ENCODE measurements at regions not wholly inside any gene's neighbourhood (a gene's known extent, or its start where the extent isn't known, plus 50 kb on each side); places are given as distances from the start of the nearest gene placed in this dataset.
"Not testable (repeated sequence)": the region's sequence is repeated elsewhere in the genome, so short reads cannot be mapped to it uniquely, and the experiment has no call there.

DNA sequence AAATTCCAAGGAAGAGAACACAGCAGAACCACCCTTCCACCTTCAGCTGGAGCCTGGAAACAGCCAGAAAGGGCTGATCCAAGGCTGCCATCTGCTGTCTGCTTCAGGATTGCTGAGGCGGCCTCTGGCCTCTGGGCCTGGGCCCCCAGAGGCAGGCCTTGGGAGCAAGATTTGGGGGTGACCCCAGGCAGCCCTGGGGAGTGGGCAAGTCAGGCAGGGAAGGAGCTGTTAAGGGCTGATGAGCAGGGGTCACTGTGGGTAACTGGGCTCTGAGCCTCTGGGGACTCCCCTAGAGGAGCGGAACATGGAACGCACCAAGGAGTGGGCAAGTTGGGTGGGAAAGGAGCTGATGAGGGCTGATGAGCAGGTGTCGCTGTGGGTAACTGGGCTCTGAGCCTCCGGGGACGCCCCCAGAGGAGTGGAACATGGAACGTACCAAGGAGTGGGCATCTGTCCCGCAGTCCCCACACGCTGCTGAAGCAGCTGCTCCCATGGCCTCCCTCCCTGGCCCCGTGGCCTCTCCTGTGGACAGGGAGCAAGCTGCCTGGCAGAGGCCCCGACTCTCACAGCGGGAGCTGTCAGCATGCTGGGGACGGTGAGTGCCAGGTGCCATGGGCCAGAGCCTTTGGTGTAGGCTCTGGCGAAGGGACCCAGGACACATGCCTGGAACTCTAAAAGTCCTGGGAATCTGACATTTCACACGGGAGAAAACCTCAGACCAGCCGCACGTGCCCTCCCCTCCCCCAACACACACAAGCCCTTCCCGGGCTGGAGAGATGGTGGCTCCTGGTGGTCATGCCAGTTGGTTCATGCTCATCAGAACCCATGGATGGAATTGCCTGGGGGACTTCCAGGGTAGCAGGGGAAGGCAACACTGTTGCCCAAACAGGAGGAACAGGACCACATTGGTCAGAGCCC lies 148.8 kb downstream of the NPIPB11 start:
- not testable (repeated sequence) for FAIRE-seq

DNA sequence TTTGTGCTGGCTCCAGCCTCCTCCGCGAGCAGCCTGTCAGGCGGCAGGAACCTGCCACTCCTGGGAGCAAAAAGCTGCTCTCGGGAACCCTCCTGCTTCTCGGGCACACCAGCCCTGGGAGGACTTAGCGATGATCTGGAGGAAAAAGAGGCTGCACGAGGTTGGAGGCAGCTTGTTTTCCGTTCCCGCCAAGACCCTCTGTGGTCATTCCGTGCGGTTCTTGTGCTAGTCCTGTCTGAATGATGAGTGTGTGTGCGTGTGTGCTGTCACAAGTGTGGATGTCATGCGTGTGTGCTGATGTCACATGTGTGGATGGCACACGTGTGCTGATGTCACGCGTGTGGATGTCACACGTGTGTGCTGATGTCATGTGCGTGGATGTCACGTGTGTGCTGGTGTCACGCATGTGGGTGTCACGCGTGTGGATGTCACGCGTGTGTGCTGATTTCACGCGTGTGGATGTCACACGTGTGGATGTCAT lies 150.0 kb downstream of the NPIPB11 start:
- no peak for FAIRE-seq

DNA sequence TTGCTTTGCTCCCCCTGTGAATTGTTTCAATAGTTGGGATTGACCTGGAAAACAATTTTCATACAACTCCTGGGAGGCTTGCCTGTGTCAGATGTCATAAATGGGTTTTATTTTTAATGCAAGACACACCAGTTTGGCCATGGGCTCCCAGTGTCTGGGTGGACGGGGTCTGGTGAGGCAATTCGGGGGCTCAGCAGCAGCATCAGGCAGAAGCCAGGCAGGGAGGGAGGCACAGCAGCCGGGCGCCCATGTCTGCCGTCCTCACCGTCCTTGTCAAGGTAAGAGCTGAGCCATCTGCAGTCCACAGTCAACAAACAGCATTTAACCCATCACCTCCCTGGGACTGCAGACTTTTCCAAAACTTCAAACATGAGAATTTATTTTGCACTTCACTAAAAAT lies 150.6 kb downstream of the NPIPB11 start:
- not testable (repeated sequence) for FAIRE-seq

- not testable (repeated sequence) for FAIRE-seq
These were observed 151.1 kb downstream of the NPIPB11 start for GRCh38 chr16:29255496-29255796.

DNA sequence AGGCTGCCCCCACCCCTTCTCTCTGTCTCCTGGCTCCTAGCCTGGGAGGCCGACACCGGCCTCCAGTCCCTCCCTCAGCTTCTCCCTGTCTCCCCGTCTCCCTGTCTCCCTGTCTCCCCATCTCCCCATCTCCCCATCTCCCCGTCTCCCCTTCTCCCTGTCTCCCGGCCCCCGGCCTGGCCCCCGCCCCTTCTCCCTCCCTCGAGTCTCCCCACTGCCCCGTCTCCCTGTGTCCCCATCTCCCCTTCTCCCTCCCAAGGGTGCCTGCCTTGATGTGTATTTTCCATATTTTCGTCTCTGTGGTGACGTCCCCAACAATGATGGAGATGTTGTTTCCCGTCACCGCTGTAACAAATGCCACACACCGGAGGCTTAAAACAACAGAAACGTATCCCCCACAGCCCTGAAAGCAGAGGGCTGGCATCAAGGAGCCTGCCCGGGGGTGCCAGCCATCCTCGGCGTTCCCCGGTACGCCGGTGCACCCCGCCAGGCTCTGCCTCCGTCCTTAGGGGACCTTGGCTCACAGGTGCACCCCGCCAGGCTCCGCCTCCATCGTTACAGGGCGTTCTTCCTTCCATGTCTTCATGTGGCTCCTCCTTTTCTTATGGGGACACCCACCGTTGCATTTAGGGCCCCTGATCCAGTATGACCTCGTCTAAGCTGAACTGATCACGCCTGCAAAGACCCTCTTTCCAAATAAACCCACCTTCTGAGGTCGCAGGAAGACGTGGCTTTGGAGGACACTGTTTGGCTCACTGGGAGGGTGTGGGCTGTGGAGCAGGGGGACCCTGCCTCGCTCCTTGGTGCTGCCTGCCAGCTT lies 151.6 kb downstream of the NPIPB11 start:
- no peak for FAIRE-seq

GRCh38 chr16:29253716-29254590 lies 152.6 kb downstream of the NPIPB11 start:
- FAIRE-seq, result not testable (repeated sequence)

DNA sequence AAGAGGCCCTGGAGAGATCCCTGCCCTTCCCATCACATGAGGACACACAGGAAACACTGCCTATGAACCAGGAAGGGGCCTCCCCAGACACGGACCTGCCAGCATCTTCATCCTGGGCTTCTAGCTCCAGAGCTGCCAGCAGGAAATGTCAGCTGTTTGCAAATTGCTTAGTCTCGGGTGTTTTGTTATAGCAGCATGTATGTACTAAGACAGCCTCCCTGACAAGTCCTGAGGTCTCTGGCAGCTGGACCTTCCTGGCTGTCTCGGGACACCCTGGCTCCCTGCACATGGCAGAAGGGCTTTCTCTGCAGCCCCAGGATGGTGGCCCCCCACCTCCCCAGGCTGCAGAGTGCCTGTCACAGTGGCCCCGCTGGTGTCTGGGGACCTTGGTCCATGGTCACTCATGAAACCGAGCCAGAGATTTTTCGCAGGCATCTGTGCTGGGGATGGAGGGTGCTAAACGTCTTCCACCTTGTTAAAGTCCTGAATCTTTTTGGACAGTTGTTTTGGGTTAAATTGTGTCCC lies 153.4 kb downstream of the NPIPB11 start:
- FAIRE-seq, result not testable (repeated sequence)

DNA sequence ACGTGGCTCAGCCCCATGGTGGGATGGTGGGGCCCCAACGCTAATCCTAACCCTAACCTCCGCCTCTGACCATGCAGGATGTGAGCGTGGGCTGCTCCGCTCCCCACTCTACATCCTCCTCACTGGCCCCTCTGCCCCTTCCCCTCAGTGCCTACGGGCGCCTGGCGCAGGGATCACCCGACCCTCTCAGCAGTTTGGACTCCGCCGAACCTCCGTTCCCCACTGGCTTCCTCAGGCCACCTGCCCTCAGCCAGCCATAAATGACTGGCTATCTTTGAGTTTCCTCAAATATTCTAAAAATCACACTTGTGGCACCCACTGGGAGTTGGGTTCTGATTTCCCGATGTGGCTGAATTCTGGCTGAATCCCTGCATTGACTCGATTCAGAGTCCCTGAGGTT lies 154.2 kb downstream of the NPIPB11 start:
- not testable (repeated sequence) for FAIRE-seq

- FAIRE-seq, result not testable (repeated sequence)
These were observed 154.9 kb downstream of the NPIPB11 start for GRCh38 chr16:29251571-29252011.

GRCh38 chr16:29250923-29251434 lies 155.5 kb downstream of the NPIPB11 start:
- FAIRE-seq, result not testable (repeated sequence)

DNA sequence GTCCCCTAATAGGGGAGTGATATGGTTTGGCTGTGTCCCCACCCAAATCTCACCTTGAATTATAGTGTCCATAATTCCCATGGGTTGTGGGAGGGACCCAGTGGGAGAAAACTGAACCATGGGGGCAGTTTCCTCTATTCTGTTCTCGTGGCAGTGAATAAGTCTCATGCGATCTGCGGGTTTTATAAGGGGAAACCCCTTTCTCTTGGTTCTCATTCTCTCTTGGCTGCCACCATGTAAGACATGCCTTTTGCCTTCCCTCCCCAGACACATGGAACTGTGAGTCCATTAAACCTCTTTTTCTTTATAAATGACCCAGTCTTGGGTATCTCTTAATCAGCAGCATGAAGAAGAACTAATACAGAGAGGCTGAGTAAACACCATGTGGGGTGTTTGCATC lies 156.0 kb downstream of the NPIPB11 start:
- FAIRE-seq, result not testable (repeated sequence)

- FAIRE-seq, result not testable (repeated sequence)
These were observed 157.6 kb downstream of the NPIPB11 start for GRCh38 chr16:29248940-29249318.

- not testable (repeated sequence) for FAIRE-seq
These were observed 158.1 kb downstream of the NPIPB11 start for GRCh38 chr16:29248306-29248939.

DNA sequence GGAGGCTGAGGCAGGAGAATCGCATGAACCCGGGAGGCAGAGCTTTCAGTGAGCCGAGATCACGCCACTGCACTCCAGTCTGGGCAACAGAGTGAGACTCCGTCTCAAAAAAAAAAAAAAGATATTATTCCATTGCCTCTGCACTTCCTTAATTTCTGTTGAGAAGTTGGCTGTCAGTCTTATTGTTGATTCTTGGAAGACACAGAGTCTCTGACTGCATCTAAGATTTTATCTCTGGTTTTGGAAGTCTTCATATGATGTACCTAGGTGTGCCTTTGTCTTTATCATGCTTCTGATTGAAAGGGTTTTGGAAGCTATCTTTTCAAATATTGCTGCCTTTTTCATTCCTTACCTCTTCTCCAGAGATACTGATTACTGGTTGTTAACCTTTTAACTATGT lies 160.4 kb downstream of the NPIPB11 start:
- not testable (repeated sequence) for FAIRE-seq

DNA sequence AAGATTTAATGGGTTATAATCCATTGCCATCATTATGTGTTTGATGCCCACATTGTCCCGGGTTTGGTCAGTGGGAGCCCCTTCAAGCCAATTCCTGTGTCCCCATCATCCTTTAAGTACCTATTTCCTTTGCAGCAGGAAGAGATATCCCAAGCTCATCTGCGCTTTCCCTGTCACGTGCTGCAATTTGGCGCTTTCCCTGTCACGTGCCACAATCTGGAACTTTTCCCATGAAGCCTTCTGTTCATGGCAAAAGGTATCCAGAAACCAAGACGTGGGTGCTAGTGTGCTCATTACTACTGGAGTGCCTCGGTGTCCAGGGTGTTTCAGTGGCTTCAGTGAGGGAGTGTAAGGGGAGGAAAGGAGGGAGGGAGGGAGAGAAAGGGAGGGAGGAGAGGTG lies 168.5 kb downstream of the NPIPB11 start:
- FAIRE-seq, result no peak

GRCh38 chr16:29237495-29237894 lies 169.0 kb downstream of the NPIPB11 start:
- not testable (repeated sequence) for FAIRE-seq

- not testable (repeated sequence) for FAIRE-seq
These were observed 169.5 kb downstream of the NPIPB11 start for GRCh38 chr16:29237023-29237422.

- not testable (repeated sequence) for FAIRE-seq
These were observed 170.6 kb downstream of the NPIPB11 start for GRCh38 chr16:29235836-29236370.

- not testable (repeated sequence) for FAIRE-seq
These were observed 171.8 kb downstream of the NPIPB11 start for GRCh38 chr16:29234536-29235275.

- FAIRE-seq, result not testable (repeated sequence)
These were observed 172.7 kb downstream of the NPIPB11 start for GRCh38 chr16:29233705-29234404.
